ENCODE measurements at regions not wholly inside any gene's neighbourhood (a gene's known extent, or its start where the extent isn't known, plus 50 kb on each side); places are given as distances from the start of the nearest gene placed in this dataset.
"Not testable (repeated sequence)": the region's sequence is repeated elsewhere in the genome, so short reads cannot be mapped to it uniquely, and the experiment has no call there.

GRCh38 chr16:6725206-6725605 lies 607.4 kb upstream of the RBFOX1 start:
- not testable (repeated sequence) for DNase-seq (ENCODE audit: low read depth, low spot score); H3K4me3 ChIP-seq (ENCODE audit: low read length)

DNA sequence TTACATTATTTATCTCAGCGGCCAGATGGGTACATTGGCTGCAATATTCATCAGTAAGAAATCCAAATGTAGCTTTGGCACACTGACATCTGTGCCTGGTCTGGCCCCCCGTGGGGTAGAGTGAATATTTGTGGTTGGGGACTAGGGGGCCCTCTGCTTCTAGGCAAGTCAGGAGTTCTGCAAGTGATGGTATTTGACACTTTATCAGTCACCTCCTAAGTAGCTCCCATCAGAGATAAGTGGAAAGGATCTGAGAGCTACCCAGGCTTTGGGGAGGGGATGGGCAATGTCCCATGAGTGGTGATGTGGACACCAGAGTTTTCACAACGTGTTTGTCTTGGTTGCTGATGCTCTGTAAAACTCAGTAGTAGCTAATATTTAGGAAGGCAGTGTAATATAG lies 609.9 kb upstream of the RBFOX1 start:
- DNase-seq (ENCODE audit: low read depth, low spot score): no peak
- H3K4me3 ChIP-seq (ENCODE audit: low read length): no peak overlapping the region

DNA sequence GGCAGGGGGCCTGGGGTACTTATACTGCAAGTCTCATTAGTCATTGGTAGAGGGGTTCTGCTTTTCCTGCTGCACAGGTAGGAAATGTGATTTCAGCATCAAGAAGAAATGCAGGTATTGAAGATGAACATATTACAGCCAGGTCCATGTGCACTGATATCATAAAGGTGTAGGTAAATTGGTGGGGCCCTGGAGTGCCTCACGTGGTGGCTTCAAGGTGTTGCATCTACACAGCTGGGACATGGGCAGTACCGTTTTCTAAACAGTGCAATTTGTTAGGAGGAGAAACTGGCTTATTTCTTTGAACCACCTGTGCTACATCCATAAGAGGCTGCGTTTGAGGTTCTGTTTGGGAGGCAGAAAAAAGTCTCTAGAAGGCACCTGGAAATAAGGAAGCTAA lies 618.1 kb upstream of the RBFOX1 start:
- no peak overlapping the region for H3K4me3 ChIP-seq (ENCODE audit: low read length)
- DNase-seq (ENCODE audit: low read depth, low spot score): no peak

- H3K4me3 ChIP-seq (ENCODE audit: low read length): no peak overlapping the region
- no peak for DNase-seq (ENCODE audit: low read depth, low spot score)
Observed at GRCh38 chr16:6709736-6710135, 622.9 kb upstream of the RBFOX1 start.

GRCh38 chr16:6708576-6709215 lies 623.9 kb upstream of the RBFOX1 start:
- H3K4me3 ChIP-seq (ENCODE audit: low read length): no peak overlapping the region
- no peak for DNase-seq (ENCODE audit: low read depth, low spot score)

DNA sequence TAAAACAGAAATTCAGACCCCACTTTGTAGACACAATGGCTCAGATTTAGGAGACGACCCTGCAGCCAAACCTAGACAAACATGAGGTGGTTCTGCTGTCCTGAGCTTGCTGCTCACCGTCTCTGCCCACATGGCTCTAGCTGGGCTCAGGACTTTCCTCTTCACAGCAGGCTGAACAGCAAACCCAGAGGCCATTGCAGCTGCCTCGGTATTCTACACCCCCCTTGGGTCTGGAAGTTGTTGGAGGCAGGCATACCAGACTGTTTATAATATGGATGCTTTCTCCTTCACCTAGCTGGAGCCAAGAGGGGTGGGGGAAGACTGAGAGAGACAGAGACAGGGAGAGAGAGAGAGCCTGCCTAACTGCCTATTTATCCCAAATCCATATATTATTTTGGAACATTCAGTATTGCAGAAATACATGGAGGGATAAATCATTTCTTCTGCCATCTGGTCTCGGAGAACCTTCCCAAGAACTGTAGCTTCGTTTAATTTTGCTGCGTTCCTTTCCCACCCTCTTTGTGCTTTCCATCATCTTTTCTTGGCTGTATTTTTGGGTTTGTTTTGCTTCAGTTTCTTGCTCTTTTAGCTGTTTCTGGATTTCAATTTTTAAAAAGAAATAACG lies 628.2 kb upstream of the RBFOX1 start:
- no peak overlapping the region for H3K4me3 ChIP-seq (ENCODE audit: low read length)

DNA sequence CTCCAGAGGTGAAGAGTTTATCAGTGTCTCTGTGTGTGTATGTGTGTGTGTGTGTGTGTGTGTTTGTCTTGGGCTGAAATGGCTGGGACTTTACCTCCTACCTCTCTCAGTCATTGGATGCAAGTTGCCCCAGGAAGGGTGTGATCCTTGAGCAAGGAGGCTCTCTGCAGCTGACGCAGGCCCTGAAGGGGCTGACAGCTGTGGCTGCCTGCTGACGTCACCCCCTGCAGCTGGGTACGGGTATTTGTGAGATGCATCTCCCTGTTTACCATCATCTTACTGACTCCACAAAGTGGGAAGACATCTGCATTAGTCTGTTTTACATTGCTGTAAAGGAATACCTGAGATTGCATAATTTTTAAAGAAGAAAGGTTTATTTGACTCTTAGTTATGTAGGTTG lies 631.5 kb upstream of the RBFOX1 start:
- DNase-seq (ENCODE audit: low read depth, low spot score): no peak
- no peak overlapping the region for H3K4me3 ChIP-seq (ENCODE audit: low read length)

More for the DNA sequence above, 628.2 kb upstream of the RBFOX1 start:
- no peak for DNase-seq (ENCODE audit: low read depth, low spot score)

DNA sequence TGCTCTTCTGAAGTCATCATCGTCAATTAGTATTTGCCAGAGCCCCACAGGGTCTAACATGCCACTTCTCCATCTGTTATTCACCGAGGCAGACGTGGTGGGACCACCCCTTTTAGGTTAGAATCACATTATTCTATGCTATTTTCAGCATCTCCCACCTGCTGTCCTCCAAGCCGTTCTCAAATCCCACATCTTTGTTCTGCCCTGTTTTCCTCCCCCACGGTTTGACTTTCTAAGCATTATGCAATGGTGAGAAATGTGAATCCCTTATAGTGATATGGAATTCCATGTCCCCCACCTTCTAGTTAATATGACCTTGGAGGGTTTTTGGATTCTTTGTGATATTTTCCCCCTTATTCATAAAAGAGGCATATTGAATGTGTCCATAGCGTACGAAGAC lies 634.1 kb upstream of the RBFOX1 start:
- no peak for DNase-seq (ENCODE audit: low read depth, low spot score)
- no peak overlapping the region for H3K4me3 ChIP-seq (ENCODE audit: low read length)

DNA sequence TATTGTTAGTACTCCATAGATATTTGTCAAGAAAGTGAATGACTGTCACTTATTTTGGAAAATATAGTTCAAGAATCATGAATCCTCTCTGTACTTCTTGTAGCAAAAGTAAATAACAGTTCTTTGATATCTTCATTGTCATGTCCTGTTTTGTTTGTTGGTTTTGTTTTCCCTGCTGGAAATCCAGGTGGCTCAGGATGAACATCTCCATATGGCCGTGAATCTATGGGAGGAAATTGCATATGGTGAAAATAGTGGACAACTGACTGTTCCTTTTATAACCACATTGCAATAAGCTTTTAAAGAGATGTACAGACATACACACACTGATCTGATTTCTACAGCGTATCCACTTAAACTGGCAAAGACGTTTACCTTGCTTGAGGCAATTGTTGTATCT lies 637.0 kb upstream of the RBFOX1 start:
- no peak for DNase-seq (ENCODE audit: low read depth, low spot score)
- no peak overlapping the region for H3K4me3 ChIP-seq (ENCODE audit: low read length)

DNA sequence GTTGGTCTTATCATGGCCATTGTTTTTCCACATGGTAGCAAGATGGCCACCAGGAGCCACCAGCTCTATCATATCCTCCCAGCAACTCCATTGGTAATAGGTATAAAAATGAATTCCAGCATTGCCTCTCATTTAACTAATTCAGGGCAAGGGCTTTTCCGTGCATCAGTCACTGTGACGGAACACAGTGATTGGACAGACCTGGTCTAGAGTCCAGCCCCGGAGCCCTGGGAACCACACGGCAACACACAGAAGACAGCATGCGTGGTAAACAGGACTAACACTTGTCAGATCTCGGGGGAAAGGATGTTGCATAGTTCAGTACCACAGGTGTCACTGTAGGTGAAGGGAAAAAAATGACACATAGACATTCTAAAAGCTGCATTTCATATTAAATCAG lies 638.0 kb upstream of the RBFOX1 start:
- no peak for DNase-seq (ENCODE audit: low read depth, low spot score)
- no peak overlapping the region for H3K4me3 ChIP-seq (ENCODE audit: low read length)

DNA sequence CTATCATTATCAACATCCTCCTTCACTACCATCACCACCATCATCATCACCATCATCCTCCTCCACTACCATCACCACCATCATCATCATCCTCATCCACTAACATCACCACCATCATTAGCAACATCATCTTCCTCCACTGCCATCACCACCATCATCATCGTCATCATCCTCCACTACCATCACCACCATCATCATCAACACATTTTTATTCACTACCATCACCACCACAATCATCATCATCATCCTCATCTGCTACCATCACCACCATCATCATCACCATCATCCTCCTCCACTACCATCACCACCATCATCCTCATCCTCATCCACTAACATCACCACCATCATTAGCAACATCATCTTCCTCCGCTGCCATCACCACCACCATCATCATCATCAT lies 639.2 kb upstream of the RBFOX1 start:
- H3K4me3 ChIP-seq (ENCODE audit: low read length): not testable (repeated sequence)

DNA sequence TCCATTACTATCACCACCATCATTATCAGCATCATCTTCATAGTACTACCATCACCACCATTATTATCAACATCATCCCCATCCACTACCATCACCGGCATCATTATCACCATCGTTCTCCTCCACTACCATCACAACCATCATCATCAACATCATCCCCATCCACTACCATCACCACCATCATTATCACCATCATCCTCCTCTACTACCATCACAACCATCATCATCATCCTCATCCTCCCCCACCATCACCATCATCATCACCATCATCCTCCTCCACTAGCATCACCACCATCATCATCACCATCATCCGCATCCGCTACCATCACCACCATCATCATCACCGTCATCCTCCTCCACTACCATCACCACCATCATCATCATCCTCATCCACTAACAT lies 639.8 kb upstream of the RBFOX1 start:
- DNase-seq (ENCODE audit: low read depth, low spot score): no peak
- H3K4me3 ChIP-seq (ENCODE audit: low read length): no peak overlapping the region

More for the DNA sequence above, 639.2 kb upstream of the RBFOX1 start:
- not testable (repeated sequence) for DNase-seq (ENCODE audit: low read depth, low spot score)

DNA sequence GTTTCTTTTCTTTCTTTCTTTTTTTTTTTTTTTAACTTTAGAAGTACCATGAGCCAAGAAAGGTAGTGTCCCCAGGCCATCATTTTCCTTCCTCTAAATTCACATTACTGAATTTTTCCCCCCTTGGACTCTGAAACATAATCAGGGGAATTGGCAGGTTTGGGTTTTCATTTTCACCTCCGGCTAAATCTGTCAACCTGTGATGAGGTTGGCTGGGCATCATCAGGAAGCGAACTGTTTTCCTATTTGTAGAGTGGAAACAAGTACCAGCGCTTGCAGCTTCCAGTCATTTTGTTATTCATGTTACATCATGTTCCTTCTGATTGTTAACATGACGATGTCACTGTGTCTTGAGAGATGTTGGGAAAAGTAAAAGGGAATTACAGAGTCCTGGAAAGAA lies 641.9 kb upstream of the RBFOX1 start:
- no peak overlapping the region for H3K4me3 ChIP-seq (ENCODE audit: low read length)
- no peak for DNase-seq (ENCODE audit: low read depth, low spot score)

GRCh38 chr16:6689643-6690042 lies 643.0 kb upstream of the RBFOX1 start:
- DNase-seq (ENCODE audit: low read depth, low spot score): no peak
- no peak overlapping the region for H3K4me3 ChIP-seq (ENCODE audit: low read length)

DNA sequence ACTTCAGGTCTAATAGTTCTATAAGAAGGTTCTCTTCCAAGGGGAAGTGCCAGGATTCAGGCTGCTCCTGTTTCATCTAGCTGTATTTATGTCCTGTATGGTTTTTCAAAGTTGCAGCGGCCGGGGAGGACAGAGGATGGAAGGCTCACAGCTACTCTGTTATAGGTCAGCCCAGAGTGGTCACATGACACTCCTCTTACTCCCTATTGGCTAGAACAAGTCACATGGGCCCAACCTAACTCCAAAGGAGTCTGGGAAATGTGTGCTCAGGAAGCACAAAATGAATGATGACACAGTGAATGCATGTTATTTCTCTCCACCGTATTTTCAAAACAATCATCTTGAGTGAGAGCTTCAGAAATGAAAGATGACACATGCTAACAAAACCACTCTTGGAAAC lies 645.1 kb upstream of the RBFOX1 start:
- H3K4me3 ChIP-seq (ENCODE audit: low read length): no peak overlapping the region
- no peak for DNase-seq (ENCODE audit: low read depth, low spot score)

GRCh38 chr16:6684076-6684673 lies 648.5 kb upstream of the RBFOX1 start:
- peak; percentile 27 for DNase-seq (ENCODE audit: low read depth, low spot score)
- H3K4me3 ChIP-seq (ENCODE audit: low read length): no peak overlapping the region

DNA sequence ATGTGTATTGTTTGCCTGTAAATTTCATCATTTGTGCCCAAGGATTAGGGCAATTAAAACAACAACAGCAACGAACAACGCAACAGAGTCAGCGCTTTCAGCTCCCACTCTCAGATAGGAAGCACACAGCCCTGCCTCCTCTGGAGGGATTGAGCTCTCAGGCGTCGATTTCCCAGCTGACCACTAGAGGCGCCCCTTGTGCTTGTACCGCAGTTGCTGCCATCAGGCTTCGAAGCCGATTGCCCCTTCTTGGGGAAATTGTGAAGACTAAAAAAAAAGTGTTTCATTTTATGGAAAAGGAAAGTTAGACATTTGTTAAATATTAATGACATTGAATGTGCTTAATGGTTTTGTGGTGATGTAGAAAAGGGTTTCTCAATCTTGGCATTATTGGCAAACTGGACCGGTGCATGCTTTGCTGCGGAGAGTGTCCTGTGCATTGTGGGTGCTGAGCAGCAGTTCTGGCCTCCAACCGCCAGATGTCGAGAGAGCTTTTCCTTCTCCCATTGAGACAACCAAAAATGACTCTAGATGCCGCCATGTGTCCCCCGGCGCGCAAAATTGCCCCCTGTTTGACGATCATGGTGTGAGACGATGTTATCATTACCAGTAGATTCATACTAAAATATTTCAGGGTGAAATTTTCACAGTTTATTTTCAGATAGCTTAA lies 650.4 kb upstream of the RBFOX1 start:
- no peak overlapping the region for H3K4me3 ChIP-seq (ENCODE audit: low read length)
- peak; percentile 32 for DNase-seq (ENCODE audit: low read depth, low spot score)

DNA sequence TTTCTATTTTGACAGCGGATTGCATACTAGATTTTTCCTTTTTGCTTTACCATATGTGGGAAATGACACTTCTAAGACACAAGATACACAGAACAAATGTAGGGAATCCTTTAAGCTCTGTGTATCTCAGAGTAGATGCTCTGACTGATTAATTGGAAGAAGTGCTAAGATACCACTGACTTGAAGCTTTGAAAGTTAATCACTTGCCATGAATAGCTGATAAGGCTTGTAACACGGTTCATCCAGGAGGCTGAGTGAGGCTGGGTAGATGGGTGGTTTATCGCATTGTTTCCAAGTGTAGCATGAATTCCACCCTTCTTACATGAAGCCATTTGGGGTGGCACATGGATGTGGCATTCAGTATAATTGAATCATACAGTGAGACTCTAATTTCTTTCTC lies 654.1 kb upstream of the RBFOX1 start:
- DNase-seq (ENCODE audit: low read depth, low spot score): no peak
- H3K4me3 ChIP-seq (ENCODE audit: low read length): no peak overlapping the region

- DNase-seq (ENCODE audit: low read depth, low spot score): no peak
Observed at GRCh38 chr16:6674071-6674470, 658.6 kb upstream of the RBFOX1 start.

DNA sequence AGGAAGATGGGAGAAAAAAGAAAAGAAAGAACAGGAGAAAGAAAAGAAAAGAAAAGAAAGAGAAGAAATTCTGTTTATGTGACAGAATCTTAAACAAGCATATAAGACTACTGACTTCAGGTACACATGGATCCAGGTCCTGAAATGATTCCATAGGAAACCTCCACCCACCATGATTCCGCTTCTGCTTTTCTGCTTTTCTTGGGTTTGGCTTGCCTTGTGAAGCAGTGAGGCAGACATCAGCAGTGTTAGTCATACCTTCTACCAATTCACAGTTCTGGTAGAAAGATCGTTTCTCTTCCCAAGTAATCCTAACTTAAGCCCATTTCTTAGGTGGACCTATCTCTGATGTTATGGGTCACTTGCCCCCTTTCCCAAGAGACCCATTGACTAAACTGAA lies 660.1 kb upstream of the RBFOX1 start:
- H3K4me3 ChIP-seq (ENCODE audit: low read length): no peak overlapping the region
- no peak for DNase-seq (ENCODE audit: low read depth, low spot score)

More at GRCh38 chr16:6674071-6674470, 658.6 kb upstream of the RBFOX1 start:
- H3K4me3 ChIP-seq (ENCODE audit: low read length): no peak overlapping the region

Measured in Jurkat, Clone E6-1 (cell line).